GM12878 (cell line): ENCODE measurements at regions not wholly inside any gene's neighbourhood (a gene's known extent, or its start where the extent isn't known, plus 50 kb on each side); places are given as distances from the start of the nearest gene placed in this dataset.

Experiments
- ATAC-seq: fragments of 200-7000 bp; cut with Tn5 transposase; 3 replicates; pipeline ENCODE4 v1.9.1; 2020; ENCODE audit warnings: mild to moderate bottlenecking, moderate library complexity
- BruUV-seq: library from RNA; stranded (reverse); fragments of 400-500 nt; replicated peaks from 2 replicates; lab custom pipeline; 2021; lab: Mats Ljungman, UMichigan
- CTCF ChIA-PET: fragments of 300-600 bp; sonication (Branson Sonifier 250); formaldehyde crosslinking; extraction: SDS; loops from one replicate; lab custom pipeline; 2021; ENCODE audit warnings: inconsistent platforms; lab: Yijun Ruan, JAX
- POLR2A ChIA-PET: fragments of 350-600 bp; formaldehyde crosslinking; extraction: SDS; loops from one replicate; lab custom pipeline; 2021; ENCODE audit warnings: inconsistent platforms; lab: Charles Lee
- RAD21 ChIA-PET: fragments of 300-600 bp; sonication (Branson Sonifier 250); formaldehyde crosslinking; loops from one replicate; lab custom pipeline; 2023; ENCODE audit warnings: antibody characterized with exemption; ENCODE audit not compliant: unreplicated experiment; lab: Charles Lee
- SMC1A ChIA-PET: fragments of 300-600 bp; sonication (Branson Sonifier 250); formaldehyde crosslinking; loops from one replicate; lab custom pipeline; 2023; ENCODE audit not compliant: unreplicated experiment, uncharacterized antibody; lab: Charles Lee
- DNase-seq: peaks from one replicate; pipeline ENCODE4 v3.0.0-alpha.2; 2011; ENCODE audit warnings: low read depth, low spot score
- FAIRE-seq: peaks from 3 replicates; lab custom pipeline; 2011; peaks lifted over from hg19 to GRCh38; lab: Jason Lieb, UNC
- H2AFZ ChIP-seq: 2 replicates; pipeline ENCODE4 v1.6.0; 2011; ENCODE audit warnings: low read depth, low read length, control low read depth; ENCODE audit not compliant: control insufficient read depth
- H3K27ac ChIP-seq: 2 replicates; pipeline ENCODE4 v1.5.1; 2011; ENCODE audit warnings: control low read depth; ENCODE audit not compliant: control insufficient read depth, insufficient read depth
- H3K27me3 ChIP-seq, 2 experiments: replicated peaks in 1 of 2; 2 replicates each; pipeline versions ENCODE4 v1.6.0 to v1.6.1; 2011; ENCODE audit warnings: low read length in 1 of 2; ENCODE audit not compliant: control insufficient read depth in 2 of 2, insufficient read depth in 2 of 2
- H3K36me3 ChIP-seq, 2 experiments: 2 replicates each; pipeline ENCODE4 v1.5.1; 2011; ENCODE audit warnings: low read length in 1 of 2; ENCODE audit not compliant: control insufficient read depth in 2 of 2, insufficient read depth in 2 of 2
- H3K4me1 ChIP-seq: 2 replicates; pipeline ENCODE4 v1.6.1; 2011; ENCODE audit warnings: mild to moderate bottlenecking, low read length, moderate library complexity, mixed read lengths; ENCODE audit not compliant: control insufficient read depth, insufficient read depth
- H3K4me2 ChIP-seq: 2 replicates; pipeline ENCODE4 v1.6.0; 2011; ENCODE audit warnings: control low read depth; ENCODE audit not compliant: control insufficient read depth, insufficient read depth
- H3K4me3 ChIP-seq: fragments of 200-600 bp; sonication (generic); 2 replicates; pipeline ENCODE4 v1.5.1; 2016
- H3K79me2 ChIP-seq: 2 replicates; pipeline ENCODE4 v1.6.0; 2011; ENCODE audit warnings: low read length; ENCODE audit not compliant: control insufficient read depth, insufficient read depth
- H3K9ac ChIP-seq: 2 replicates; pipeline ENCODE4 v1.8.0; 2011; ENCODE audit warnings: low read length, control low read depth, mixed read lengths; ENCODE audit not compliant: control insufficient read depth, insufficient read depth
- H3K9me3 ChIP-seq: replicated peaks from 3 replicates; pipeline ENCODE4 v1.5.1; 2011; ENCODE audit warnings: mild to moderate bottlenecking, low read length; ENCODE audit not compliant: control insufficient read depth, insufficient read depth
- H4K20me1 ChIP-seq: 2 replicates; pipeline ENCODE4 v1.6.0; 2011; ENCODE audit not compliant: control insufficient read depth, insufficient read depth
- CBX5 ChIP-seq: sonication (generic); IDR thresholded peaks from 2 replicates; pipeline ENCODE4 v1.6.1; 2016; ENCODE audit warnings: low read depth, moderate library complexity, mild to moderate bottlenecking, inconsistent platforms
- IRF4 ChIP-seq: IDR thresholded peaks from 2 replicates; pipeline ENCODE4 v1.6.1; 2011; ENCODE audit warnings: low read depth, low read length
- MYB ChIP-seq: fragments of 150-350 bp; IDR thresholded peaks from 2 replicates; pipeline ENCODE4 v1.6.1; 2014; ENCODE audit warnings: mild to moderate bottlenecking, low read depth, low read length, borderline replicate concordance
- NR2C1 ChIP-seq: fragments of 450-650 bp; IDR thresholded peaks from 2 replicates; pipeline ENCODE4 v1.6.1; 2017; ENCODE audit warnings: antibody characterized with exemption, mild to moderate bottlenecking, moderate library complexity
- PAX8 ChIP-seq: fragments of 450-650 bp; IDR thresholded peaks from 2 replicates; pipeline ENCODE4 v1.6.1; 2017; ENCODE audit warnings: mild to moderate bottlenecking, moderate library complexity
- RBBP5 ChIP-seq: fragments of 200-600 bp; sonication (generic); conservative IDR thresholded peaks from 2 replicates; pipeline ENCODE4 v1.6.1; 2016
- TBL1XR1 ChIP-seq: IDR thresholded peaks from 2 replicates; pipeline ENCODE4 v1.6.1; 2012; ENCODE audit warnings: low read depth, low read length, improper control_type of control experiment
- ZBED1 ChIP-seq: IDR thresholded peaks from 2 replicates; pipeline ENCODE4 v1.6.1; 2016; ENCODE audit warnings: borderline replicate concordance
- ZSCAN29 ChIP-seq: fragments of 450-650 bp; IDR thresholded peaks from 2 replicates; pipeline ENCODE4 v1.6.1; 2017; ENCODE audit warnings: mild to moderate bottlenecking, moderate library complexity
- in situ Hi-C: fragments of 300-500 bp; cut with MboI; formaldehyde crosslinking; loops from 9 replicates; pipeline ENCODE4 v1.14.3; 2018; ENCODE audit warnings: mixed read lengths
- intact Hi-C: fragments of 100-400 bp; cut with micrococcal nuclease; formaldehyde crosslinking; loops from one replicate; pipeline ENCODE4 v1.14.2; 2022; ENCODE audit not compliant: unreplicated experiment
- TF ChIP-seq, protein P1 (sequence below): fragments of 450-650 bp; formaldehyde crosslinking; IDR thresholded peaks from 2 replicates; pipeline ENCODE4 v1.5.0; 2022; ENCODE audit warnings: mild to moderate bottlenecking, missing genetic modification characterization
- TF ChIP-seq, protein P2 (sequence below): IDR thresholded peaks from 2 replicates; pipeline ENCODE4 v1.6.1; 2011; ENCODE audit warnings: low read depth, low read length, improper control_type of control experiment, borderline replicate concordance
- TF ChIP-seq, protein P3 (sequence below): IDR thresholded peaks from 2 replicates; pipeline ENCODE4 v1.6.1; 2012; ENCODE audit warnings: low read length, inconsistent platforms
- TF ChIP-seq, protein P4 (sequence below): fragments of 450-650 bp; IDR thresholded peaks from 2 replicates; pipeline ENCODE4 v1.6.1; 2017; ENCODE audit warnings: low read depth, mild to moderate bottlenecking, moderate library complexity

DNA sequence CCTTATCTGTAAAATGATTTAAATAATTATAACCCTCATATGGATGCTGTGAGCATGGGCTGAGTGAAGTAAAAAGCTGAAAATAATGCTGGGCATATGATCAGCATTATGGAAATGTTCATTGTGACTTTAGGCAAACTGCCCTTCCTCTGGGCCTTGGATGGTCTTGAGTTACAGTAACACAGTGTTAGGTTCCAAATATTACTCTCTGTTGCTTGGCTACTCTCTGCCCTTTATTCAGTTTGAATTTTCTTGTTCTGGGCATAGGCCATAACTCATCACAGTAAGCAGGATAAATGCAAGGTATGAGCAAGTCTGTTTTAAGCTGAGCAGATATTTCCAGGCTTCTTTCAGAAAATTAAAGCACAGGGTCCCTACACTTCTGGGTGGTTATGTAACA is 868.0 kb downstream of the KCNMA1 start:
- DNase-seq: no peak
- no peak overlapping the region for H3K27ac ChIP-seq
- H3K4me1 ChIP-seq: no peaks in the 10 kb centered on the region
- intact Hi-C loops (no loop called here), in situ Hi-C loops (no loop called here)
- no peaks in the 10 kb centered on the region for H3K79me2 ChIP-seq
- no TSS peak for BruUV-seq
- H3K36me3 ChIP-seq: no peaks in the 10 kb centered on the region
- no peaks in the 10 kb centered on the region for H3K27me3 ChIP-seq
- TF ChIP-seq TBL1XR1: no peak
- no peak for TF ChIP-seq RBBP5
- TF ChIP-seq, protein P1, sequence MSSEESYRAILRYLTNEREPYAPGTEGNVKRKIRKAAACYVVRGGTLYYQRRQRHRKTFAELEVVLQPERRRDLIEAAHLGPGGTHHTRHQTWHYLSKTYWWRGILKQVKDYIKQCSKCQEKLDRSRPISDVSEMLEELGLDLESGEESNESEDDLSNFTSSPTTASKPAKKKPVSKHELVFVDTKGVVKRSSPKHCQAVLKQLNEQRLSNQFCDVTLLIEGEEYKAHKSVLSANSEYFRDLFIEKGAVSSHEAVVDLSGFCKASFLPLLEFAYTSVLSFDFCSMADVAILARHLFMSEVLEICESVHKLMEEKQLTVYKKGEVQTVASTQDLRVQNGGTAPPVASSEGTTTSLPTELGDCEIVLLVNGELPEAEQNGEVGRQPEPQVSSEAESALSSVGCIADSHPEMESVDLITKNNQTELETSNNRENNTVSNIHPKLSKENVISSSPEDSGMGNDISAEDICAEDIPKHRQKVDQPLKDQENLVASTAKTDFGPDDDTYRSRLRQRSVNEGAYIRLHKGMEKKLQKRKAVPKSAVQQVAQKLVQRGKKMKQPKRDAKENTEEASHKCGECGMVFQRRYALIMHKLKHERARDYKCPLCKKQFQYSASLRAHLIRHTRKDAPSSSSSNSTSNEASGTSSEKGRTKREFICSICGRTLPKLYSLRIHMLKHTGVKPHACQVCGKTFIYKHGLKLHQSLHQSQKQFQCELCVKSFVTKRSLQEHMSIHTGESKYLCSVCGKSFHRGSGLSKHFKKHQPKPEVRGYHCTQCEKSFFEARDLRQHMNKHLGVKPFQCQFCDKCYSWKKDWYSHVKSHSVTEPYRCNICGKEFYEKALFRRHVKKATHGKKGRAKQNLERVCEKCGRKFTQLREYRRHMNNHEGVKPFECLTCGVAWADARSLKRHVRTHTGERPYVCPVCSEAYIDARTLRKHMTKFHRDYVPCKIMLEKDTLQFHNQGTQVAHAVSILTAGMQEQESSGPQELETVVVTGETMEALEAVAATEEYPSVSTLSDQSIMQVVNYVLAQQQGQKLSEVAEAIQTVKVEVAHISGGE (CRISPR knock-in tag): no peak
- TF ChIP-seq CBX5: no peak
- TF ChIP-seq IRF4: no peak
- TF ChIP-seq, protein P2, sequence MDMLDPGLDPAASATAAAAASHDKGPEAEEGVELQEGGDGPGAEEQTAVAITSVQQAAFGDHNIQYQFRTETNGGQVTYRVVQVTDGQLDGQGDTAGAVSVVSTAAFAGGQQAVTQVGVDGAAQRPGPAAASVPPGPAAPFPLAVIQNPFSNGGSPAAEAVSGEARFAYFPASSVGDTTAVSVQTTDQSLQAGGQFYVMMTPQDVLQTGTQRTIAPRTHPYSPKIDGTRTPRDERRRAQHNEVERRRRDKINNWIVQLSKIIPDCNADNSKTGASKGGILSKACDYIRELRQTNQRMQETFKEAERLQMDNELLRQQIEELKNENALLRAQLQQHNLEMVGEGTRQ: no peak
- TF ChIP-seq NR2C1: no peak
- TF ChIP-seq, protein P3, sequence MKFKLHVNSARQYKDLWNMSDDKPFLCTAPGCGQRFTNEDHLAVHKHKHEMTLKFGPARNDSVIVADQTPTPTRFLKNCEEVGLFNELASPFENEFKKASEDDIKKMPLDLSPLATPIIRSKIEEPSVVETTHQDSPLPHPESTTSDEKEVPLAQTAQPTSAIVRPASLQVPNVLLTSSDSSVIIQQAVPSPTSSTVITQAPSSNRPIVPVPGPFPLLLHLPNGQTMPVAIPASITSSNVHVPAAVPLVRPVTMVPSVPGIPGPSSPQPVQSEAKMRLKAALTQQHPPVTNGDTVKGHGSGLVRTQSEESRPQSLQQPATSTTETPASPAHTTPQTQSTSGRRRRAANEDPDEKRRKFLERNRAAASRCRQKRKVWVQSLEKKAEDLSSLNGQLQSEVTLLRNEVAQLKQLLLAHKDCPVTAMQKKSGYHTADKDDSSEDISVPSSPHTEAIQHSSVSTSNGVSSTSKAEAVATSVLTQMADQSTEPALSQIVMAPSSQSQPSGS: no peak
- TF ChIP-seq MYB: no peak
- TF ChIP-seq ZBED1: no peak
- TF ChIP-seq ZSCAN29: no peak
- no peak for TF ChIP-seq PAX8
- TF ChIP-seq, protein P4, sequence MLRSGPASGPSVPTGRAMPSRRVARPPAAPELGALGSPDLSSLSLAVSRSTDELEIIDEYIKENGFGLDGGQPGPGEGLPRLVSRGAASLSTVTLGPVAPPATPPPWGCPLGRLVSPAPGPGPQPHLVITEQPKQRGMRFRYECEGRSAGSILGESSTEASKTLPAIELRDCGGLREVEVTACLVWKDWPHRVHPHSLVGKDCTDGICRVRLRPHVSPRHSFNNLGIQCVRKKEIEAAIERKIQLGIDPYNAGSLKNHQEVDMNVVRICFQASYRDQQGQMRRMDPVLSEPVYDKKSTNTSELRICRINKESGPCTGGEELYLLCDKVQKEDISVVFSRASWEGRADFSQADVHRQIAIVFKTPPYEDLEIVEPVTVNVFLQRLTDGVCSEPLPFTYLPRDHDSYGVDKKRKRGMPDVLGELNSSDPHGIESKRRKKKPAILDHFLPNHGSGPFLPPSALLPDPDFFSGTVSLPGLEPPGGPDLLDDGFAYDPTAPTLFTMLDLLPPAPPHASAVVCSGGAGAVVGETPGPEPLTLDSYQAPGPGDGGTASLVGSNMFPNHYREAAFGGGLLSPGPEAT: no peak
- no peak for FAIRE-seq
- no peaks in the 10 kb centered on the region for H4K20me1 ChIP-seq
- ChIA-PET POLR2A (no interaction called here), RAD21 (no interaction called here), SMC1A (no interaction called here), CTCF (no interaction called here)
- H3K9me3 ChIP-seq: no peaks in the 10 kb centered on the region
- H2AFZ ChIP-seq: no peak overlapping the region
- H3K9ac ChIP-seq: no peak overlapping the region
- H3K4me2 ChIP-seq: no peak overlapping the region
- H3K4me3 ChIP-seq: no peak overlapping the region
- no peak for ATAC-seq
